NCI-H748 treated with DMSO at 0.1 percent for 48 hours (cell line): ENCODE measurements at regions not wholly inside any gene's neighbourhood (a gene's known extent, or its start where the extent isn't known, plus 50 kb on each side); places are given as distances from the start of the nearest gene placed in this dataset.

Experiments used
- DNase-seq: peaks from one replicate; lab custom pipeline; 2025; lab: John Stamatoyannopoulos, UW

GRCh38 chr11:120061036-120061760 lies 76.7 kb downstream of the TRIM29 start:
- no peak for DNase-seq

GRCh38 chr11:120060512-120060911 lies 77.4 kb downstream of the TRIM29 start:
- no peak for DNase-seq

- DNase-seq = no peak
Measured at GRCh38 chr11:120058931-120059330, 79.0 kb downstream of the TRIM29 start.

- no peak for DNase-seq
Measured at GRCh38 chr11:120057595-120058581, 80.0 kb downstream of the TRIM29 start.

- no peak for DNase-seq
Measured at GRCh38 chr11:120057028-120057330, 80.9 kb downstream of the TRIM29 start.

GRCh38 chr11:120056301-120057027 lies 81.4 kb downstream of the TRIM29 start:
- no peak for DNase-seq

GRCh38 chr11:120055646-120056045 lies 82.3 kb downstream of the TRIM29 start:
- DNase-seq = no peak

GRCh38 chr11:120054753-120055045 lies 83.2 kb downstream of the TRIM29 start:
- DNase-seq = no peak

GRCh38 chr11:120054016-120054752 lies 83.7 kb downstream of the TRIM29 start:
- DNase-seq = no peak

- DNase-seq = no peak
Measured at GRCh38 chr11:120052196-120052775, 85.6 kb downstream of the TRIM29 start.

- DNase-seq = no peak
Measured at GRCh38 chr11:120044011-120044675, 93.8 kb downstream of the TRIM29 start.

GRCh38 chr11:120043328-120043945 lies 94.5 kb downstream of the TRIM29 start:
- DNase-seq = no peak

- DNase-seq = no peak
Measured at GRCh38 chr11:120041625-120042024, 96.3 kb downstream of the TRIM29 start.

GRCh38 chr11:120040151-120040840 lies 97.6 kb downstream of the TRIM29 start:
- no peak for DNase-seq

- DNase-seq = no peak
Measured at GRCh38 chr11:120039039-120039438, 98.9 kb downstream of the TRIM29 start.

GRCh38 chr11:120037111-120037510 lies 100.8 kb downstream of the TRIM29 start:
- no peak for DNase-seq

- no peak for DNase-seq
Measured at GRCh38 chr11:120035756-120036155, 102.2 kb downstream of the TRIM29 start.

GRCh38 chr11:120034881-120035630 lies 102.9 kb downstream of the TRIM29 start:
- DNase-seq = no peak

GRCh38 chr11:120034176-120034875 lies 103.6 kb downstream of the TRIM29 start:
- no peak for DNase-seq
